ENCODE measurements at regions not wholly inside any gene's neighbourhood (a gene's known extent, or its start where the extent isn't known, plus 50 kb on each side); places are given as distances from the start of the nearest gene placed in this dataset.

DNA sequence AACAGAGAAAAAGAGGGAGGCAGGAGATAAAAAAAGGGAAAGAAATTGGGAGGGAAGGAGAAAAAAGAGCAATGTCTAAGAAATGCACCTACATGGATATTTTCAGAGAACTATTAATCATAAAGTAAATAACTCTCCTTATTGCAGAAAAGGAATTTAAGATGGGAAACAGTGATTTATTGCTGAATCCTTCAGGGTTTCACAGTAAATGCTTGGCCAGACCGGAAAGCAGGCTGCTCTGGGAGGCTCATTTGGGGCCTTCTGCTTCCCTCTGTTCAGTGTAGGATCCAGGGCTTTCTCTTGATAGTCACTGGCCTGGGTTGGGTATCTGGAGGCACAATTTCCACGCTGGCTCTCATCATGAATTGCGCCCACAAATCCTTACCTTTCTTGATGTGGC, 324.3 kb upstream of the SORL1-AS1 start:
- DNase-seq, result no peak

DNA sequence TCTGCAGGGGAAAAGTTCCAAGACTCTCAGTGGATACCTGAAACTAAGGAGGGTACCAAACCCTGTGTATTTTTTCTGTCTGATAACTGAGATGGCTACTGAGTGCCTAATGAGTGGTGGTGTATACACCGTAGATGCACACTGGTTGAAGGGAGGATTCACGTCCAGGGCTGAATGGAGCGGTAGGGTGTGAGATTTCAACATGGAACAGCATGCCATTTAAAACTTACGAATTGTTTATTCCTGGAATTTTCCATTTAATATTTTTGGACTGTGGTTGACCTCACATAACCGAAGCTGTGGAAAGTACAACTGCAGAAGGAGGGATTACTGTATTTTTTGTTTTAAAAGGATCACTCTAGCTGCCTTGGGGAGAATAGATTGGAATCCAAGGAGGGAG, 322.5 kb upstream of the SORL1-AS1 start:
- DNase-seq, result no peak

DNA sequence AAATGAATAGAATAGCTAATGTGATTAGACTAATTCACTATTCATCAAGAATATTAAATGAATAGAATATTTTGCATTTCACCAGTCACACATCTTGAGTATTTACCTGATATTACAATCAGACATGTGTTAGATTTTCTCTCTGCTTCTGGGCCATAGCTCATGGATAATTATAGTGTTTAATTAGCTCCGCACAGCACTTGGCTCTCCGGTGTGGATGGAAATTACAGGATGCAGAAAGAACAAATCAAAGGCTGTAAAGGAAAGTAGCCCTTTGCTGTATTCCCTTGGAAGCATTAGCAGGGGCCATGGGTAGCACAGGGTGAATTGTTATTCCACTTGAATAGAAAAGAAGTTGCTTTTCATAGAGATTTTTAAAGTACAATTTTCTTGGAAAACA, 320.3 kb upstream of the SORL1-AS1 start:
- DNase-seq, result no peak

DNA sequence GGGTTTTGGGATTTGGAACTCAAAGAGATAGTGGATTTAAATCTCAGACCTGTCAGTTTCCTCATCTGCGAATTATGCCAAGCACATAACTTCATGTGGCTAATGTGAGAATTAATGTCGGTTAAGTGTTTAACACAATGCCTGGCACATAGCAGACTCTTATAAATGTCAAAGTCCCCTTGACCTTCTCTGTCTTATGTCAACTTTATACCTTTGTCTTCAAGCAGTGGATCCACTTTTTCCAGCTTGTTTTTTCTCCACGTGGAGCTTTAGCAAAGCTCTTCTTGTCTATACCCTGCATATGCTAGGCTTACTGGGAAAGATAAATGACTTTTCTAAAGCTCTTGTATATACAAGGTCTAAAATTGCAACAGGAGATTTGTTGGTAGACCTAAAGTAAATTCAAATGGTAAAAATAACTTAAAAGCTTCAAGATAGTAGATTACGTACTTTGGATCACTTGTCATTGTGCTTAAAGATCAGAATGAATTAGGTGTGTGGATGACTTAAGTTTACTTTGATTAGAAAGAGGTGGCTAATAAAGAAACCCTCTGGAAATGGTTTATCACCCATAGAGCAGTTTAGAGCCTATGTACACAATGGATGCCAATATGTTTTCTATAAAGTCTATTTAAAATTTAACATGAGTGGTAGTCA, 318.3 kb upstream of the SORL1-AS1 start:
- DNase-seq, result no peak

DNA sequence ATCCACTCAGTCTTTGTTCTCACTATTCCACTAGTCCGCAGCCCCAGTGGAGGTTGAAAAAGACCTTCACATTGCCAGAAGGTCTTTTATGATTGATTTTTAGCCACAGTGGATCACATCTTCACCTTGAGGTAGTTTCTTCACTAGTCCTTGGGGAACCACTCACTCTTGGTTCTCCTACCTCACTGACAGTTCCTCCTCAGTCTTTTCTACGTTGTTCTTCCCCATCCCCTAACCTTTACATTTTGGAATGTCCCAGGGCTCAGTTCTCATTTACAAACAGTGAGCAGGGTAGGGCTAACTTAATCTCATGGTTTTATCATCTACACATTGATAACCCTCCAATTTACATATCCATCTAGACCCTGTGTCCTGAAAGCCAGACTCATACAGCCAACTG, 316.4 kb upstream of the SORL1-AS1 start:
- no peak for DNase-seq

DNA sequence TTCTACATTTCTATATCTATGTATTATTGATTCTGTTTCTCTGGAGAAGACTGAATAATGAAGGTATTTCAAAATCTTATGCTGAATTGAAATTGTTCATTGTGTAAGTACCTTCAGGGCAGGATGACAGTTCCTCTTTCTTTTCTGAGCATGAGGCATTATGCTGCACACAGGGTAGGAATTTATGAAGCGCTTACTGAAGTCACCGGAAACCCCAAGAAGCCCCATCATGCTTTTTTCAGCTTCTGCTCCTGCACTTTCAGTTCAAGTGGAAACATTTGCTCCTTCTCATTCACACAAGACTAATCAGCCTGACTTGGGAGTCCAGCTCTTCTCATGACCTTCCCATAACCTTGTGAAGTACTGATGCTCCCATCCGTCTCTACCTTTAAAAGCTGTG, 314.7 kb upstream of the SORL1-AS1 start:
- peak; percentile 58 for DNase-seq

DNA sequence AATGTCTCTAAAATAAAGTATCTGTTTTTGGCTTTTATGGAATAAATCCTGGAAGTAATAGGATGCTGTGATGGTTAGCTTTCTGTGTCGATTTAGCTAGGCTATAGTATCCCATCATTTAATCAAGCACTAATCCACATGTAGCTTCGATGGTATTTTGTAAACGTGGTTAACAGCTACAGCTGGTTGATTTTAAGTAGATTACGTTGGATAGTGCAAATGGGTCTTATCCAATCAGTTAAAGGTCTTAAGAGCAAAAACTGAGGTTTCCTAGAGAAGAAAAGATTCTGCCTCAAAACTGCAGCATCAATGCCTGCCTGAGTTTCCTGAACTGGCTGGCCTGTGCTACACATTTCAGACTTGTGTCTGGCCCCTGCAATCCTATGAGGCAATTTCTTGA, 314.2 kb upstream of the SORL1-AS1 start:
- no peak for DNase-seq

DNA sequence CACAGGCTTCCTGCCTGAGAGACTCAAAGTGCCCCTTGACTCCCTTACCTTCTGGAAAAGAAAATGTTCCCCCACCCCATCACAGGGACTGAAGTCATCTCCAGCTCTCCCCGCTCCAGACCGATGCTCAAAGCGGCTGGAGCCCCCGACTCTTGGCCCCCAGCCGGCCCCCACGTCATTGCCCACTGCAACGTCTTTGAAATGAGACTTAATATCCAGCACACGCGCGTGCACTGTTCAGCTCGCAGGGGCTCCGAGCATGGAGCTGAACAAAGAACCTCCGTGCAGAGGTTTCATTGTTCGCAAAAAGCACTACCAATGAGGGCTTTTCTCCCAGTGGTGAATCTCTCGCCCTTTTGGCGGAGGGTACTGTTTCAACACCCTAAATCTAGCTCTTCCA, 313.4 kb upstream of the SORL1-AS1 start:
- no peak for DNase-seq

DNA sequence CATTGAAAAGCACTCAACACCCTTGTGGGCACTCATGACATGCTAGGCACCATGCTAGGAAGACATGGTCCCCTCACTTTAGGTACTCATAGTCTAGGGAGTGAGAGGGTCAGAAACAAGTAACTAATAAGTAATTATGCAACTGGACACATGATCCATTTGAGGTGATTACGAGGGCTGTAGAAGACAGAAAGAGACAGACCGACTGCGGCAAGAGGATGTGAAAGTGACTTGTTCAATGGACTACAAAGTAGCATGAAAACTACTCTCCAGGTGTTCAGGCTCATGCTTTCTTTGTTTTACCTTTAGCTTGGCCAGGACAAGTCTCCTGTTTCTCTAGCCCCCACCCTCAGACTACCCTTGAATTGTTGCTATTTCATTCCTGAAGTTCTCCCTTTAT, 310.8 kb upstream of the SORL1-AS1 start:
- DNase-seq, result no peak

DNA sequence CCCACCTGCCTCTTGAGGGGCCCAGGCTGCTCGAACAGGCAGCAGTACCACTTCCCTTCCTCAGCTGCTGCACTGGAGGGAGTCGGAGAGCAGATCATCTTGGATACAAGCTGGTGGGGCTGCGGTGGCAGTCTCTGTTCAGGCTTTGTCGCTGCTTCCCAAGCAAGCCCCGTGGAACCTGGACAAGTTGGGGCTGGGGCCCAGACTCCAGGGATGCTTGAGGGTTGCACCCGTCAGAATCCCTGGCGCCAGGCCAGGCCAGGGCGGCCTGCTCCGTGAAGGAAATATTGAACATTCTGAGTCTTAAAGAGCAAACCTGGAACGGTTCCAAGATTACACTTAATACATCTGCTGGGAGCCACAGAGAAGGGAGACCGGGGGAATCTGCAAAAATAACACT, 310.1 kb upstream of the SORL1-AS1 start:
- peak; percentile 15 for DNase-seq

DNA sequence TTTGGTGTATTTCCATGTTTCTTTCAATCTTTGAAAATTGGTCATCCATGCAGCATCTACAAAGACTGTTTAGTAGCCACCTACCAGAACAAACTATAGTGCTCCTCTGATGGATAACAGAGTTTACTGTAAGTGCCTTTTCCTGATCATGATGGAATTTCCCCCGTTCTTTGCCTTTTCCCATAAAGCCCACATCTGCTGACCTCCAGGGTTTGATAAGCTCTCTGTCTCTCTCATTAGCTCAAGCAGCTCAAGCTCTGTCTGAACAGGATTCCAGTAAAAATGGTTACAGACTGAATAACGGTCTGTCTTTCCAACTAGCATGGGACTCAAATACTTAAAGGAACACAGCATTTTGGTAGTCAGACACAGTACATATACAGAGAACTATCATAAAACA, 308.4 kb upstream of the SORL1-AS1 start:
- no peak for DNase-seq

DNA sequence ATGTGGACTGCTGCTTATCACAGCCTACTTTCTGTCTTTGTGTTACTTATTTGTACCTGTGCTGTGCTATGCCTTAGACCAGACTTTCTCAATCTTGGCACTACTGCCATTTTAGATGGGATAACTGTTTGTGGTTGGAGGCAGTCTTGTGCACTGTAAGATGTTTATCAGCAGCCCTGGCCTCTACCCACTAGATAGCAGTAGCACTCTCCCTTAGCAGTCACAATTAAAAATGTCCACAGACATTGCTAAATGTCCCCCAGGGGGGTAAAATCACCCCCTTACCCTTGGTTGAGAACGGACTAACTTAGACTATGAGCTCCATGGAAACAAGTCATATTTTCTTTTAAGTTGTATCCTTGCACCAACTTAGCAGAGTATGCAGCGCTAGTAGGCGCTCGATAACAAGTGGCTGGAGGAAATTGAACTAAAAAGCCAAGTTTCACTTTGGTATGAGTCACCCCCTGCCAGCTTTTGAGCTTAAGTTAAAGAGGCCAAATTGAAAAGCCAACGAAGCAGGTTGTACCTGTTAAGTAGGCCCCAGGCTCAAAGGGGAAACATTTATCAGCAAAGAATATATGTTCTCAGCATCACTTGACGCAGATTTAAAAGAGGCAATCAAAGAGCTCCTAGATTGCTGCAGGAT, 304.8 kb upstream of the SORL1-AS1 start:
- peak; percentile 41 for DNase-seq

DNA sequence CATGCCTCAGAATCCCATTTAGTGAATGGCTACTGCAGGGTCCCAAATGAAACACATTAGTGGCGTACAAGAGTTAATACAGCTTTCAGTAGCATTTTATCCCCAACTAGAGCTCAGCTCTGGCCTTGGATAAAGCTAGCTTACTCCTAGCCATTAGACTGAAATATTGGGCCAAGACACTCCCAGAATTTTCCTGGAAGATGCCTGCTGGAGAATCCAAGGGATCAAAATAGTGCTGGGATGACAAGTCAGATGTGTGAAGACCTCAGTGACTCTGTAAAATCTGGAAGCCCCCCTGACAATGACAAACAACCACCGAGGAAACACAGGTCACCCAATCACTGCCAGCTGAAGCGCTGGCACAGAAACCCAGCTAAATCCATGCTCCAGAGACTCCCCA, 303.1 kb upstream of the SORL1-AS1 start:
- no peak for DNase-seq

DNA sequence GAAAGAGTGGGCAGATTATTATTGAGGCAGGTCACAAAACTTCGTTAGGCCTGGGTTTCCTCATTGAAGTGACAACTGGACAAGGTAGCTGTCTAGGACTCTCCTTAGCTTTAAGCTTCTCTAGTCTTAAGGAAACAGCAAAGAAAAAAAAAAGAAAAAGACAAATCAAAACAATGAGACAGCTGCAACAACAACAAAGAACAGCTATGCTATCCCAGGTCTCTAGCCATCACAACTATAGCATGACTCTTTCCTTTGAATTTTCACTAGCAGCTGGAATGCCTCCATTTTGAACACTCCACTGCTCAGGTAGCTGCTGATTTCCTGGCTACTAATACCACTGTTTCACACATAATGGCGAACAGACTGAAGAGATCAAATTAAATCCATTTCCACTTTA, 302.4 kb upstream of the SORL1-AS1 start:
- DNase-seq, result no peak

DNA sequence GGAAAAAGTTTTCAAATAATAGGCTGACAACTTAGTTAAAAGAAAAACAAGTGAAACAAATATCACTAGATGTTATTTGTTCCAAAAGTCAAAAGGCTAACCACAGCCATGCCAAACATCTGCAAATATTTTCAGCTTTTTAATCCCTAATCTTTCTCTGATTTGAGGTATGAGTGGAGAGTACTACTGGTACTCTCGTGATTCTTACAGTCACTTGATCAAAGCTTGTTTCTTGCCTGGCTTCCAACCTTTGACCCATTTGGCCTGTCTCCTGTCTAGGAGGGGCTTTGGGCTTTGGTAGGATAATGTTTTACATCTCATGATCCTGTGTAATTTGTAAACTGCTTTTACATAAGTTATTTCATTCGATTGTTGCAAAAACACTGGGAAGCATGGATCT, 301.8 kb upstream of the SORL1-AS1 start:
- DNase-seq, result no peak

DNA sequence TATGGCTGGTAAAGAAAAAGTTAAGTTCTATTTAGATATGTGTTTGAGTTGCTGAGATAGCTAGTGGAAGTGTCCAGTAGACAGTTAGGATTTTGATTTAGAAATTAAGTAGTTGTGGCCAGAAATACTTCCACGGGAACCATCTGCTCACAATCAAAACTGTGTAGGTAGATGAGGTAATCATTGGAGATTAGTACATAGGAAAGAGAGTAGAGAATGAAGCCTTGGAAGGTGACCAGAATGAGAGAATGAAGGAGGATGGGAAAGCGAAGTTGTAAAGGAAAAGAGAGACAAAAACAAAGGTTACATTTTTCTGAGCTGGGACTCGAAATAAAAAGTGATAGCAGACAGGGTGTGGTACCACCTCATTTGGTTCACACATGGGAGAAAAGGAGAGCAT, 296.9 kb upstream of the SORL1-AS1 start:
- no peak for DNase-seq

DNA sequence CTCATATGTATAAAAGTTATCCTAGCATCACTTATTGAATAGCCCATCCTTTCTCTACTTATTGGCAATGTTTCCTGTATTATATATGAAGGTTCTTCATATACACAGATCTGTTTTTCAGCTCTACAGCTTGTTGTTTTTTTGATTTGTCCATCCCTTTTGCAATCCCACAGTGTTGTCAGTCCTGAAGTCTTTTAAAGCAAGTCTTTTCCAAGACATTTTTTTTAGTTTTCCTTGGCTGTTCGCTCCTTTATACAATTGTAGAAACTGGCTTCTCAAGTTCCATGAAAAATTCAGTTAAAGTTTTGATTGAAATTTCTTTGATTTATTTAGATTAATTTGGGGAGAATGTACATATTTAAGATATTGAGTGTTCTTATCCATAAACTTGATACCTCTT, 295.3 kb upstream of the SORL1-AS1 start:
- no peak for DNase-seq

DNA sequence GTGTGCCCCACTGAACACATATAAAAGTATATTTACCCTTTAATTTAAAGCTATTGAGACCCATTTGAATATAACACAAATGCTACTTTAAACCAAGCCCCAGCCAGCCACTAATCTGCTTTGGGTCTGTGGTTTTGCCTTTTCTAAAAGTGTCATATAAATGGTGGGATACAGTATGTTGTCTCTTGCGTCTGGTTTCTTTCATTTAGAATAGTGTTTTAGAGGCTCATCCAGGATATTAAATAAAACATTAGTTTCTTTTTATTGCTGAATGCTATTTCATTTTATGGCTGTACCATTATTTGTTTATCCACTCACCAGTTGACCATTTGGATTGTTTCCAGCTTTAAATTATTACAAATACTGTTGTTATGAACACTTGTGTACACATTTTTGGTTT, 290.5 kb upstream of the SORL1-AS1 start:
- DNase-seq, result no peak

DNA sequence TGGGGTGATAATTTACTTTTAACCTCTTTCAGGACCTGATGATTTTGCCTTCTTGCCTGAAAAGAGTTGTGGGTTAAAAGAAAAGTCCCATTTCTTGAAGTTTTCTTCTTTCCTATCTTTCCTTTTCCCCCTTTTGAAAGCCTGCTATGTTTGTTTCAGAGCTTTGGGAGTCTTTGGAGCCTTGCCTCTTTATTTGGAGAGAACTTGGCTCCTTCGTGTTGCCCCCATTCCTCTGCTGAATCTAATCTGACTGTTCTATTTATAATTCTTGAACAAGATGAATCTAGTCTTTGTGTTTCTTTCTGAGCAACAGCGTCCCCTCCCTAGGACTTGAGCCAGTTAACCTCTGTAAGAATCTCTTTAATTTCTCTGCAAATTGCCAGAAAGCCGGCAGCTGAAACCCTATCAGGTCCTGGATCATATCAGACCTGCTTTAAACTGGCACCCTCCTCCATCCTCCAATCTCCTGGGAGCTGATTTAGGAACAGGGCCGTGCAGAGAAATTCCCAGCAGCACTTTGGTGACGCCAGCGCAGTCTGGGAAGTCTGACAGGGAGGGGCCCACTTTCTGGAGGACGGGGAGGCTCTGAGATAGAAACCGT, 289.1 kb upstream of the SORL1-AS1 start:
- no peak for DNase-seq

DNA sequence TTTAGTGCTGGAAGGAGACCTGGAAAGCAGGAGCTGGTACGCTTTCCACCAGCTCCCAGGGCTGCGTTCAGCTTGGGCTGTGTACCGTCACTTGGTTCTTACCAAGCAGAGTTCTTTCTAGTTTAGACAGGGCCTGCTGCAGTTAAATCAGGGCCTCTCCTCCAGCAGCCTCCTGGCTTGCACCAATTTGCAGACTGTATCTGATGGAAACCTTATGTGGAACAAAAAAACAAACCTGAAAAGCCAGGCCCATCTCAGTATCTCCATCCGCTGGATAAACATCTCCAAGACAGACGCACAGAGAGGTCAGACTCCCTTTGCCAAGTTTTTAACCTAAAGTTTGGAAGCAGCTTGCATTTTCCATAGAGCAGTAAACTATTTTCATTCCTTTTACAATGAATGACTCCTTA, 288.6 kb upstream of the SORL1-AS1 start:
- DNase-seq, result no peak

DNA sequence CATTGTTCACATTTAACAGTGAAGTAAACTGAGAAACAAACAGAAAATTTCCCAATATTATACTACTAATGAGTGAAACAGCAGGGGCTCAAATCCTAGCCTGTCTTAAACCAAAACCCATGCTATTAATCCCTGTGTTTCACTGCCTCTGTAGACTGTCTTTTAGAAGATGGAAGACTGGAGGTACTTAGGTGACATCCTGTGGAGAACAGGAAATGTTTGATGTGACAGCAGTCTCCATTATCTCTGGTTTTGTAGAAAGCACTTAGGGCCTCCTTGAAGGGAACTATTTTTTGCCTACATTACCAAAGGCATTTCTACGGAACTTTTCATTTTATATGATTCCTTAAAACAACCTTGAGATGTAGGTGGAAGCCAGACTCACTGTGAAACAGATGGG, 288.1 kb upstream of the SORL1-AS1 start:
- no peak for DNase-seq

DNA sequence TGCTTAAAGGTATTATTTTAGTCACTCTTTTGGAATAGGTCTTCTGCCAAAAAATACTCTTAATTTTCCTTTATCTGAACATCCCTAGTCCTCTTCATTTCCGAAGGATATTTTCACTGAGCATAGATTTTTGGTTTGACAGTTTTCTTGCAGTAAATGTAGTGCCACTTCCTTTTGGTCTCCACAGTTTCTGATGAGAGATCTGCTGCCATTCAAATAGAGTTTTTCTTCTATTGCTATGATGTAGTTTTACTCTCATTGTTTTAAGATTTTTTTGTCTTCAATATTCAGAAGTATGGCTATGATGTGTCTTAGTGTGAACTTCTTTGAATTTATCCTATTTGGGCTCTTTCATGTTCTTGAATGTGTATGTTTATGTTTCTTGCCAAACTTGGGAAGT, 281.1 kb upstream of the SORL1-AS1 start:
- DNase-seq, result no peak

DNA sequence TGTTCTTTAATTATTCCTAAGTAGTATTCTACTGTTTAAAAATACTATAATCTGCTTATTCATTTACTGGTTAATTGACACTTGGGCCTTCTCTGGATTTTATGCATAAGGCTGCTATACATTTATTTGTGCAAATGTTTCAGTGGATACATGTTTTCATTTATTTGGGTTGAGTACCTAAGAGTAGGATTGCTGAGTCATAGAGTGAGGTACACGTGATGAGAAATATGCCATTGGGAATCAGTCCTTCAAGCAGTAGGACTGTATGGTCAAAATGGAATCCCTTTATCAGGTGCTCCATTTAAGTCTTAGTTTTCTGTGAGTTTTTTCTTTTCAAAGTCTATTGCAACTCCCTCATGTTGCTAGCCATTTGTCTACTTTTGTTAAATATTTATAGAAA, 275.2 kb upstream of the SORL1-AS1 start:
- no peak for DNase-seq

DNA sequence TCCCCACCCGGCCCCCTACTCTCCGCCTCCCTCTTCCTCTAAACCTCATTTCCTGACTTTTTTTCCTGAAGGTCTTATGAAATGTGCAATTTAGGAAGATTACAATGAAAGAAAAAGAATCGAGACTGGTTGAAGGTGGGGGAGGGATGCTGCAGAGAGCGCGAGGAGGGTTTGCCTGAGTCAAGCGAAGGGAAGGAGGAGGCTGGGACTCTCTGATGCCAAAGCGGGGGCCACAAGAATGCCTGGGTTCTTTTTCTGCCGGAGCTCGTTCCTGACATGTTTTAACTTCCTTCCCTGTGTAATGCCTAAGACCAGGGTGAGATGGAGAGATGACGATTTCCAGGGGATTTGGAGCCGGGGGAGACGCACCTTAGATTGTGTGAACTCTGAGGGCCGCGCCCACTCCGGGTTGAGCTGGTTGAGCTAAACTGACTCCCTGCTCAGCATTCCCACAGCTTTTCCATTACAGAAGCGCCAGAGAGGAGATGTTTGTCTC, 270.5 kb upstream of the SORL1-AS1 start:
- no peak for DNase-seq
